ENCODE measurements at regions not wholly inside any gene's neighbourhood (a gene's known extent, or its start where the extent isn't known, plus 50 kb on each side); places are given as distances from the start of the nearest gene placed in this dataset.

DNA sequence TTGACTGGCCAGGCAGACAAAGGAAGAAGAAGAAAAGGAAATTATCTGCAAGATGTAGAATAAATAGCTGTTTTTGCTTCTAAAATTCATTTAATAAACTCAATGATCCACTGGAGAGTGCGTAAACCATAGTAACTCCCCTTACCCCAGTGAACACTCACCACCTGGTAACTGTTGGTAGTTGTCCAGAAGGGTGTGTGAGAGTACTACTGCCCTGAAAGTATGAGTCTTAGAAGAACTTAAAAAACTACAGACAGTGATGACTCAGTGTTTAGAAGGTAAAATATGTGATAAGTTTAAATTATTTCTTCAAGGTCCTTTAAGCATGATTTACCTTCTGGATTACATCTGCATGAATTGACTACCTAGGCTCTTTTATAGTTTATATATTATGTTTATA, 53.0 kb upstream of the SEMA3A start:
- TF ChIP-seq FOXP2 (optimal IDR thresholded peaks at IDR 0.05; ENCODE audit: borderline replicate concordance, extremely low read depth, extremely low read length, insufficient read depth) (no peak), TAF1 (IDR thresholded peaks at IDR 0.05; ENCODE audit: borderline replicate concordance, insufficient read depth, low read length) (no peak), SIN3A (IDR thresholded peaks at IDR 0.05; ENCODE audit: borderline replicate concordance, insufficient read depth, low read length) (no peak), POLR2AphosphoS5 (IDR thresholded peaks at IDR 0.05; ENCODE audit: low read depth, low read length) (no peak)
- TF ChIP-seq, protein P1, sequence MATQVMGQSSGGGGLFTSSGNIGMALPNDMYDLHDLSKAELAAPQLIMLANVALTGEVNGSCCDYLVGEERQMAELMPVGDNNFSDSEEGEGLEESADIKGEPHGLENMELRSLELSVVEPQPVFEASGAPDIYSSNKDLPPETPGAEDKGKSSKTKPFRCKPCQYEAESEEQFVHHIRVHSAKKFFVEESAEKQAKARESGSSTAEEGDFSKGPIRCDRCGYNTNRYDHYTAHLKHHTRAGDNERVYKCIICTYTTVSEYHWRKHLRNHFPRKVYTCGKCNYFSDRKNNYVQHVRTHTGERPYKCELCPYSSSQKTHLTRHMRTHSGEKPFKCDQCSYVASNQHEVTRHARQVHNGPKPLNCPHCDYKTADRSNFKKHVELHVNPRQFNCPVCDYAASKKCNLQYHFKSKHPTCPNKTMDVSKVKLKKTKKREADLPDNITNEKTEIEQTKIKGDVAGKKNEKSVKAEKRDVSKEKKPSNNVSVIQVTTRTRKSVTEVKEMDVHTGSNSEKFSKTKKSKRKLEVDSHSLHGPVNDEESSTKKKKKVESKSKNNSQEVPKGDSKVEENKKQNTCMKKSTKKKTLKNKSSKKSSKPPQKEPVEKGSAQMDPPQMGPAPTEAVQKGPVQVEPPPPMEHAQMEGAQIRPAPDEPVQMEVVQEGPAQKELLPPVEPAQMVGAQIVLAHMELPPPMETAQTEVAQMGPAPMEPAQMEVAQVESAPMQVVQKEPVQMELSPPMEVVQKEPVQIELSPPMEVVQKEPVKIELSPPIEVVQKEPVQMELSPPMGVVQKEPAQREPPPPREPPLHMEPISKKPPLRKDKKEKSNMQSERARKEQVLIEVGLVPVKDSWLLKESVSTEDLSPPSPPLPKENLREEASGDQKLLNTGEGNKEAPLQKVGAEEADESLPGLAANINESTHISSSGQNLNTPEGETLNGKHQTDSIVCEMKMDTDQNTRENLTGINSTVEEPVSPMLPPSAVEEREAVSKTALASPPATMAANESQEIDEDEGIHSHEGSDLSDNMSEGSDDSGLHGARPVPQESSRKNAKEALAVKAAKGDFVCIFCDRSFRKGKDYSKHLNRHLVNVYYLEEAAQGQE (IDR thresholded peaks at IDR 0.05; ENCODE audit: insufficient read depth in 1 of 2, low read depth in 2 of 2, low read length in 2 of 2), result no peak

DNA sequence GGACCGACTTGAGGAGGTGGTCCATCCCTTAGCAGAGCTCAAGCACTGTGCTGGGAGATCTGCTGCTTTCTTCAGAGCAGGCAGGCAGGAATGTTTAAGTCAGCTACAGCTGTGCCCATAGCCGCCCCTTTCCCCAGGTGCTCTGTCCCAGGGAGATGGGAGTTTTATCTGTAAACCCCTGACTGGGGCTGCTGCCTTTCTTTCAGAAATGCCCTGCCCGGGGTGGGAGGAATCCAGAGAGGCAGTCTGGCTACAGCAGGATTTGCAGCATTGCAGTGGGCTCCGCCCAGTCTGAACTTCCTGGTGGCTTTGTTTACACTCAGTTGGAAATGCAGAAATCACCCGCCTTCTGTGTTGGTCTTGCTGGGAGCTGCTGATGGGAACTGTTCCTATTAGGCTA, 51.2 kb upstream of the SEMA3A start:
- TF ChIP-seq SIN3A (IDR thresholded peaks at IDR 0.05; ENCODE audit: borderline replicate concordance, insufficient read depth, low read length) (no peak), POLR2AphosphoS5 (IDR thresholded peaks at IDR 0.05; ENCODE audit: low read depth, low read length) (no peak), TAF1 (IDR thresholded peaks at IDR 0.05; ENCODE audit: borderline replicate concordance, insufficient read depth, low read length) (no peak), FOXP2 (optimal IDR thresholded peaks at IDR 0.05; ENCODE audit: borderline replicate concordance, extremely low read depth, extremely low read length, insufficient read depth) (no peak)
- TF ChIP-seq, protein P1 (IDR thresholded peaks at IDR 0.05; ENCODE audit: insufficient read depth in 1 of 2, low read depth in 2 of 2, low read length in 2 of 2), result no peak

All from PFSK-1 (cell line).